GM12872 (cell line): ENCODE measurements at regions not wholly inside any gene's neighbourhood (a gene's known extent, or its start where the extent isn't known, plus 50 kb on each side); places are given as distances from the start of the nearest gene placed in this dataset.

ENCODE experiments used
- TF ChIP-seq, protein P1 (sequence below): IDR thresholded peaks from 3 replicates; pipeline ENCODE4 v1.5.1; 2011; ENCODE audit warnings: low read depth, mild to moderate bottlenecking, low read length, moderate library complexity; ENCODE audit not compliant: insufficient read depth

DNA sequence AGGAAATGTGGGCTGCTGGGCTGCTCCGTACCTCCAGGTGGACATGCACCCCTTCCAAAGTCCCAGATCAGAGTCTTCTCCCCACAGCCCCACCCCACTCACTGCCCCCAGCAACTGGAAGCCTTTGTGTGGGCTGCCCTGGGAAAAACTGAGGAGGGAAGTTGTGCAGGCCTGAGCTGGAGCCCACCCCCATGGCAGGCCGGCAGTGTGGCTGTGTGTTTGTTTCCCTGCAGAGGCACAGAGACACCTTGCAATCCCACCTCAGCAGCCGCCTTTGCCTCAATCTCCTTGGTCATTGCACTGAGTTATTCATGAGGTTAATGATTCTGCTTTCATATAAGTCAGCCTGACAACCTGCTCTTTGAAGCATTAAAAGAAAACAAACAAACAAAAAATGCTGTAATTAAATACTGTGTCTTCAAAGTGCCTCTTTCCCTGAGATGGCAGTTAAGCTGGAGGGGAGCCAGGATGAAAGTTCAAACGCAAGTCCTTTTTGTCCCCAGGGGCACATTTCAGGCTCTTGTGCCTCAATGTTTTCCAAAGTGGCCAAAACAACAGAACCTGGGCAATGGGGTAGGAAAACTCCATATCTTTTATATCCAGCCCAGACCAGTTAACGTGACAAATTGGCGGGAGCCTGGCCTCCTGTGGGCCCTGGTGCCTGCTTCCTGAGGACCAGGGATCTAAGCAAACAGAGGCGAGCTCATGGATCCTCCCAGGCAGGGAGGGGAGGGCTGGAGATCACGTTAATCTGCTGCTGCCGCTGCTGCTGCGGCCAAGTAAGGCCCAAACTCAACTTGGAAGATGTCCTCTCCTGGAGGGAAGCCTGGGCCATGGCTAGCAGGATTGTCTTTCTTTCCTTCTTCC is 51.9 kb upstream of the TSPAN11 start:
- TF ChIP-seq, protein P1, sequence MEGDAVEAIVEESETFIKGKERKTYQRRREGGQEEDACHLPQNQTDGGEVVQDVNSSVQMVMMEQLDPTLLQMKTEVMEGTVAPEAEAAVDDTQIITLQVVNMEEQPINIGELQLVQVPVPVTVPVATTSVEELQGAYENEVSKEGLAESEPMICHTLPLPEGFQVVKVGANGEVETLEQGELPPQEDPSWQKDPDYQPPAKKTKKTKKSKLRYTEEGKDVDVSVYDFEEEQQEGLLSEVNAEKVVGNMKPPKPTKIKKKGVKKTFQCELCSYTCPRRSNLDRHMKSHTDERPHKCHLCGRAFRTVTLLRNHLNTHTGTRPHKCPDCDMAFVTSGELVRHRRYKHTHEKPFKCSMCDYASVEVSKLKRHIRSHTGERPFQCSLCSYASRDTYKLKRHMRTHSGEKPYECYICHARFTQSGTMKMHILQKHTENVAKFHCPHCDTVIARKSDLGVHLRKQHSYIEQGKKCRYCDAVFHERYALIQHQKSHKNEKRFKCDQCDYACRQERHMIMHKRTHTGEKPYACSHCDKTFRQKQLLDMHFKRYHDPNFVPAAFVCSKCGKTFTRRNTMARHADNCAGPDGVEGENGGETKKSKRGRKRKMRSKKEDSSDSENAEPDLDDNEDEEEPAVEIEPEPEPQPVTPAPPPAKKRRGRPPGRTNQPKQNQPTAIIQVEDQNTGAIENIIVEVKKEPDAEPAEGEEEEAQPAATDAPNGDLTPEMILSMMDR, result no peak

DNA sequence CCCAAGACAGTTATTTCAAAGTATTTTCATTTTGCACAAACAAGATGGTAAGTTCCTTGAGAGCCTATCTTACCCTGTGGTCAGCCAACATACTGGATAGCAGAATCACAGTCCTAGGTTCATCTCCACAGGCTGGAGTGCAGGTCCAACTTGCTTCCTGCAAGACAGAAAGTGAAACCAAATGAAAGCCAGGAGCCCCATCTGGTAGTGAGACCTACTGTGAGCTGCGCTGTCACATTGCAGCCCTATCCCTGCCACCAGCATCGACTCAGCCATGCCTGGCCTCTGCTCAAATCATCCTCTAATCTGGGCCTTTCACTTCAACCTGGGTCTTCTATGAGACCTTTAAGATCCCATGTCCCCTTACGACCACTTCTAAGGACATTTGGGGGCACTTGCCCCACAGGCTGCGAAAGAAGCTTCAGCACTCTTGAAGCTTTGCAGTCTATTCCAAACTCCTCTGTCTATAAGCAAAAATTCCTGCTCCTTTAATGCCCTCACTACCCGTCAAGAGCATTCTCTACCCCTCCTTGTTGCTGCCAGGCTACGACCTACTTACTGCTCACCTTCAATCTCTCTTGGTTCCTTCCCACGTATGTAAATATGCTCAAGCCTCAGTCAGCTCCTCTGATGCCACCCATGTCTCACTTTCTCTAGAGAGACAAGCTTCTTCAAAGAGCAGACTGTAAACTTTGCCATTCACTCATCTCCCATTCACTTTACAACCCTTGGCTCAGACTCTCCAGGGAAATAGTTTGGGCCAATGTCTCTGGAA is 55.9 kb upstream of the TSPAN11 start:
- TF ChIP-seq, protein P1, result no peak

DNA sequence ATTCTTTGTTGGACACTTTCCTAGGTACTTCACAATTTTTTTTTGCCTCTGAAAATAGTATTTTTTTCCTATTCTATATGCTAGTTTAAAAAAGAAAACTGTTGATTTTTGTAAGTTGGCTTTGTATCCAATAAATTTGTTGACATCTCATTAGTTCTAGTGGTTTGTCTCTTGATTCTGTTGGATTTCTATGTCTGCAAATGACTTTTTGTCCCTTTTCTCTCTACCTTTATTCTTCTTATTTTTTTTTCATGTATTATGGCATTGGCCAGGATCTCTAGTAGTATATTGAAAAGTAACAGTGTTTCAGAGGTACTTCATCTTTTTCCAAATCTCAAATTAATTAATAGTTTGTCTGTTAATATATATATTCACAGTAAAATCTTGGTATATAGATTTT is 59.1 kb upstream of the TSPAN11 start:
- TF ChIP-seq, protein P1, result no peak

DNA sequence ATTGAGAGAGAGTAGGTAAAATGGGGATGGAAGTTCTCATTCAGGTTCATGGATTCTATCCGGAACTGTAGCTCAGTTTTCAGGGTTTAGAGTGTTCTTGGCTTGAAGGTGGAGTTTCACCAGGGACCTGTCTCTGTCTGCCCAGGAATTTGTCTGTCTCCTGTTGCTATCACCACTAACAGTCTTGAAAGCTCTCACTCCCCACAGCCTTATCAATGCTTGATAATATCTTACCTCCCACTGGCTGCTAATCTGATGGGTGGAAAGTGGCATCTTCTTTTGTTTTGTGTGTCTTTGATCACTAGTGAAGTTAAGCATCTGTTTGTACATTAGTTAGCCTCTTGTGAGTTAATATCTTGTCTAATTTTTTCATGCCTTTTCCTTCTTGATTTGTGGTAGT is 60.3 kb upstream of the TSPAN11 start:
- TF ChIP-seq, protein P1, result no peak

DNA sequence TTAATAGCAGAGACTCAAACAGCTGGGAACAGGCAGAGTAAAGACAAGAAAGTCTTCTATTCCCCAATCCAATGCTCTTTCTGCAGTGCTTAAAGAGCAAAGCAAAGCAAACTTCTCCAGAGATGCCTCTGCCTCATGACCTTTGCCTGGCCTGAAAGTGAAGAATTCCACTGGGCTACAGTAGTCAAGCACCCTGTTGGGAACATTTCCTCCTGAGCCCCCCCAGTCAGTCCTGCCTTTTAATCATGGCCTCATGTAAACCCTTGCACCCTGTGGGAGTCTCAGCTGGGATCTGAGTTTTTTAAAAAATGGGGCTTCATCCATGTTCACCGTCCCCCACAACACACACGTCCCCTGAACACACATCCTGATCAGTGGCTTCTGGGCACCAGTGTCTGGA is 62.7 kb upstream of the TSPAN11 start:
- TF ChIP-seq, protein P1, result no peak

DNA sequence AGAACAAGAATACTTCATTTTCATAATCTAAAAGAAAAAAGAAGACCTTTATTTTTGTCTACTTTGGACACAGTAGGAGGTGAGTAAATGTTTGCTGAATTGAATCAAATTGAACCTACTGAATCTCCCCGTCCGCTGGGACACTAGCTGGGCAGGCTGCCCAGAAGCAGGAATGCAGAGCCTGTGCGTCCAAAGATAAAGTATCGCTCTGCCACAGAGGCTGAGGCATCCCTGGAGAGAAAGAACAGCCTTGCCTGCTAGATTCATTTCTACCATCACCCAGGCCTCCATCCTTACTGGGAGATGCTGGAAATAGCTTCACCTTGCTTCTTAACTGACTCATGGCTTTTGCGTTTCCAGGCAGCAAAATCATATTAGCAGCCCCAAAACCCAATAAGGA is 64.1 kb upstream of the TSPAN11 start:
- TF ChIP-seq, protein P1, result no peak

DNA sequence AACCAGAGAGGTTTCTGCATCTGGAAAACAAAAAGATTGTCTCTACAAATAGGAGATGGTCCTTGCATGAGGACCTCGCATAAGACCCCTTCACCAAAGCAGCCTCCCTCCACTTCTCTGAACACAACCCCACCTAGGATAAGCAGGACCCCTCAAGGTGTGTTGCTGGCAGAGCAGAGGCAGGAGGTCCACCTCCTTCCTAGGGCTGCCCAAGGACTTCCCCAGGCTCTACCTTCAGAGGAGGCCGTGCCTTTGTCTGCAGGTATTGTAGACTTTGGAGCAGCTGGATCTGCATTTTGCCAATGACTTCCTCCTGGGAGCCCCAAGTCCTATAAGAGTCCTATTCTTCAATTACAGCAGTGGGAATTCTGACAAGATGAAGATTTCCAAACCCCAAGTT is 67.3 kb upstream of the TSPAN11 start:
- TF ChIP-seq, protein P1, result no peak
